Embryonic facial prominence (tissue), 1 donor: ENCODE measurements at regions not wholly inside any gene's neighbourhood (a gene's known extent, or its start where the extent isn't known, plus 50 kb on each side); places are given as distances from the start of the nearest gene placed in this dataset.
"Not testable (repeated sequence)": the region's sequence is repeated elsewhere in the genome, so short reads cannot be mapped to it uniquely, and the experiment has no call there.

Source experiments
- DNase-seq: peaks from one replicate; pipeline ENCODE4 v3.0.0-alpha.2; 2016; ENCODE audit errors: extremely low spot score

- DNase-seq, result no peak
These were observed 1490.0 kb upstream of the GBE1 start for GRCh38 chr3:83251490-83251889.

GRCh38 chr3:83250613-83251012 lies 1489.2 kb upstream of the GBE1 start:
- DNase-seq, result no peak

GRCh38 chr3:83248454-83248853 lies 1487.0 kb upstream of the GBE1 start:
- DNase-seq, result no peak

- DNase-seq, result no peak
These were observed 1473.9 kb upstream of the GBE1 start for GRCh38 chr3:83235180-83235814.

- DNase-seq, result no peak
These were observed 1472.3 kb upstream of the GBE1 start for GRCh38 chr3:83233715-83234114.

GRCh38 chr3:83230841-83231240 lies 1469.4 kb upstream of the GBE1 start:
- DNase-seq, result no peak

- no peak for DNase-seq
These were observed 1468.9 kb upstream of the GBE1 start for GRCh38 chr3:83230376-83230775.

- no peak for DNase-seq
These were observed 1465.3 kb upstream of the GBE1 start for GRCh38 chr3:83226751-83227150.

GRCh38 chr3:83224101-83224868 lies 1462.8 kb upstream of the GBE1 start:
- DNase-seq, result no peak

GRCh38 chr3:83218383-83219200 lies 1457.1 kb upstream of the GBE1 start:
- no peak for DNase-seq

GRCh38 chr3:83217595-83218118 lies 1456.2 kb upstream of the GBE1 start:
- not testable (repeated sequence) for DNase-seq

GRCh38 chr3:83216919-83217594 lies 1455.6 kb upstream of the GBE1 start:
- DNase-seq, result no peak

GRCh38 chr3:83195243-83195642 lies 1433.8 kb upstream of the GBE1 start:
- no peak for DNase-seq

GRCh38 chr3:83193526-83193925 lies 1432.1 kb upstream of the GBE1 start:
- DNase-seq, result no peak

- DNase-seq, result no peak
These were observed 1428.2 kb upstream of the GBE1 start for GRCh38 chr3:83189634-83190033.

- DNase-seq, result no peak
These were observed 1408.0 kb upstream of the GBE1 start for GRCh38 chr3:83169473-83169872.

GRCh38 chr3:83150896-83151295 lies 1389.5 kb upstream of the GBE1 start:
- DNase-seq, result no peak

- DNase-seq, result no peak
These were observed 1379.5 kb upstream of the GBE1 start for GRCh38 chr3:83140983-83141382.

GRCh38 chr3:83131236-83131635 lies 1369.8 kb upstream of the GBE1 start:
- DNase-seq, result no peak

GRCh38 chr3:83122774-83123350 lies 1361.4 kb upstream of the GBE1 start:
- no peak for DNase-seq

GRCh38 chr3:83093222-83093572 lies 1331.8 kb upstream of the GBE1 start:
- DNase-seq, result no peak
